ENCODE measurements at regions not wholly inside any gene's neighbourhood (a gene's known extent, or its start where the extent isn't known, plus 50 kb on each side); places are given as distances from the start of the nearest gene placed in this dataset.
"Not testable (repeated sequence)": the region's sequence is repeated elsewhere in the genome, so short reads cannot be mapped to it uniquely, and the experiment has no call there.

DNA sequence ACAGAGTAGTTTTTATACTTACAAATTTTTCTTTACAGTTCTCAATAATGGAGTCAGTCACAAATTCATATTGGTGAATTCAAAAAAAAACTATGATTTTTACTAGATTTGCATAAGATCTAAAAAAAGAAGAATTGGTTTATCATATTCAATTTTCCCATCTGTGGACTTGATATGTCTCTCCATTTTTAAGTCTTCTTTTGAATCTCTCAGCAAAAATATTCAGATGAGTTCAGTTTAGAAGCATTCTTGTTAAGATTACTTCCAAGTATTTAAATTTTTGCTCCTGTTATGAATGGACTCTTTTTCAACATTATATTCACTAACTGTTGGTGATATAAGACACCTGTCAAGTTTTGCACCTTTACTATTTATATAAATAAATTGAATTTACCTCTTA lies 360.6 kb upstream of the FLRT2 start:
- Histone ChIP-seq H3K36me3 (ENCODE audit: control insufficient read depth in 1 of 2, insufficient read depth in 2 of 2, low read length in 2 of 2) (no peaks in the 10 kb centered on the region), H3K9me3 (ENCODE audit: control insufficient read depth in 1 of 2, low read length in 2 of 2) (no peaks in the 10 kb centered on the region), H3K4me3 (ENCODE audit: low read depth in 1 of 2, low read length in 2 of 2) (no peak overlapping the region), H3K4me1 (ENCODE audit: control insufficient read depth in 1 of 2, insufficient read depth in 2 of 2, low read length in 2 of 2) (no peaks in the 10 kb centered on the region), H3K27me3 (ENCODE audit: low read depth, low read length) (no peaks in the 10 kb centered on the region), H3K27ac (ENCODE audit: low read length) (no peak overlapping the region)

- no peaks in the 10 kb centered on the region for H3K27me3 ChIP-seq (ENCODE audit: low read depth, low read length)
- H3K27ac ChIP-seq (ENCODE audit: low read length), result no peak overlapping the region
- H3K4me1 ChIP-seq (ENCODE audit: control insufficient read depth in 1 of 2, insufficient read depth in 2 of 2, low read length in 2 of 2), result no peaks in the 10 kb centered on the region
- no peaks in the 10 kb centered on the region for H3K36me3 ChIP-seq (ENCODE audit: control insufficient read depth in 1 of 2, insufficient read depth in 2 of 2, low read length in 2 of 2)
- H3K9me3 ChIP-seq (ENCODE audit: control insufficient read depth in 1 of 2, low read length in 2 of 2), result no peaks in the 10 kb centered on the region
- H3K4me3 ChIP-seq (ENCODE audit: low read depth in 1 of 2, low read length in 2 of 2), result no peak overlapping the region
These were observed 357.7 kb upstream of the FLRT2 start for GRCh38 chr14:85172290-85172689.

GRCh38 chr14:85172889-85173477 lies 357.0 kb upstream of the FLRT2 start:
- H3K36me3 ChIP-seq (ENCODE audit: control insufficient read depth in 1 of 2, insufficient read depth in 2 of 2, low read length in 2 of 2), result no peaks in the 10 kb centered on the region
- no peak overlapping the region for H3K27ac ChIP-seq (ENCODE audit: low read length)
- no peaks in the 10 kb centered on the region for H3K9me3 ChIP-seq (ENCODE audit: control insufficient read depth in 1 of 2, low read length in 2 of 2)
- H3K4me1 ChIP-seq (ENCODE audit: control insufficient read depth in 1 of 2, insufficient read depth in 2 of 2, low read length in 2 of 2), result no peaks in the 10 kb centered on the region
- no peak overlapping the region for H3K4me3 ChIP-seq (ENCODE audit: low read depth in 1 of 2, low read length in 2 of 2)
- H3K27me3 ChIP-seq (ENCODE audit: low read depth, low read length), result no peaks in the 10 kb centered on the region

- Histone ChIP-seq H3K9me3 (ENCODE audit: control insufficient read depth in 1 of 2, low read length in 2 of 2) (peaks cover 0 to 5% of the 10 kb centered on the region in 2 donors), H3K27me3 (ENCODE audit: low read depth, low read length) (no peaks in the 10 kb centered on the region), H3K4me3 (ENCODE audit: low read depth in 1 of 2, low read length in 2 of 2) (no peak overlapping the region), H3K27ac (ENCODE audit: low read length) (no peak overlapping the region), H3K4me1 (ENCODE audit: control insufficient read depth in 1 of 2, insufficient read depth in 2 of 2, low read length in 2 of 2) (no peaks in the 10 kb centered on the region), H3K36me3 (ENCODE audit: control insufficient read depth in 1 of 2, insufficient read depth in 2 of 2, low read length in 2 of 2) (no peaks in the 10 kb centered on the region)
These were observed 354.4 kb upstream of the FLRT2 start for GRCh38 chr14:85175556-85175955.

DNA sequence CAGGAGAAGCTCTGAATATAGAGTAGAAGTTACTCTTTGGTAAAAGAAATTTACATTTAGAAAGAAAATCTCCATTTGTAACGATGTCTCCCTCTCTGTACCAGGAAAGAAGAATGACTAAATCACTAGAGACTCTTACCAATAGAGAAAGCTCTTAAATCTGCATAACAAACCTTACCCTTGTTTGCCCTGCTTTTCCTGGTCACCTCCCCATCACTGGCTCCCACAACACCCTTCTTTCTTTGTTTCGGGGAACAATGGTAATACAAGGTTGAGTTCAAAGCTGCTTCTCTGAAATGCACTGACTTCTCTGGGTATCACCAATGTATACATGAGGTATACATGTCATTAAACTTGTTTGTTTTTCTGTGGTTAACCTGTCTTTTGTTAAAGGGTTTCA lies 351.1 kb upstream of the FLRT2 start:
- Histone ChIP-seq H3K36me3 (ENCODE audit: control insufficient read depth in 1 of 2, insufficient read depth in 2 of 2, low read length in 2 of 2) (no peaks in the 10 kb centered on the region), H3K9me3 (ENCODE audit: control insufficient read depth in 1 of 2, low read length in 2 of 2) (peaks cover 0 to 5% of the 10 kb centered on the region in 2 donors), H3K4me1 (ENCODE audit: control insufficient read depth in 1 of 2, insufficient read depth in 2 of 2, low read length in 2 of 2) (no peaks in the 10 kb centered on the region), H3K4me3 (ENCODE audit: low read depth in 1 of 2, low read length in 2 of 2) (no peak overlapping the region), H3K27ac (ENCODE audit: low read length) (no peak overlapping the region), H3K27me3 (ENCODE audit: low read depth, low read length) (no peaks in the 10 kb centered on the region)

DNA sequence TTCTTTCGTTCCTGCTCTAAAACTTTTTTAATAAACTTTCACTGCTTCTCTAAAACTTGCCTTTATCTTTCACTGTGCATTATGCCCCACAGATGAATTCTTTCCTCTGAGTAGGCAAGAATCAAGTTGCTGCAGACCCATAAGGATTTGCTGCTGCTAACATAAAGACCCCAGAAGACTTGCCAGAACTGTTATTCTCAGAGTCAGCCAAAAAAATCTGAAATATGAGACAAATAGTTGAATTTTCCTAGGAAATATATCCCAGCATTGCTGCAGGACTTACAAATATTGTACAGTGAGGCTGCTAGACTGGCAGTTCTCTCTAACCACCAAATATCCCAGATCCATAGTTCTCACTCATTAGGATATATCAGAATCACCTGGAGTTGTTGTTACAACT lies 349.1 kb upstream of the FLRT2 start:
- Histone ChIP-seq H3K36me3 (ENCODE audit: control insufficient read depth in 1 of 2, insufficient read depth in 2 of 2, low read length in 2 of 2) (no peaks in the 10 kb centered on the region), H3K4me3 (ENCODE audit: low read depth in 1 of 2, low read length in 2 of 2) (no peak overlapping the region), H3K9me3 (ENCODE audit: control insufficient read depth in 1 of 2, low read length in 2 of 2) (peaks cover 0 to 5% of the 10 kb centered on the region in 2 donors), H3K4me1 (ENCODE audit: control insufficient read depth in 1 of 2, insufficient read depth in 2 of 2, low read length in 2 of 2) (no peaks in the 10 kb centered on the region), H3K27ac (ENCODE audit: low read length) (no peak overlapping the region), H3K27me3 (ENCODE audit: low read depth, low read length) (no peaks in the 10 kb centered on the region)

- Histone ChIP-seq H3K4me3 (ENCODE audit: low read depth in 1 of 2, low read length in 2 of 2) (no peak overlapping the region), H3K27ac (ENCODE audit: low read length) (no peak overlapping the region), H3K36me3 (ENCODE audit: control insufficient read depth in 1 of 2, insufficient read depth in 2 of 2, low read length in 2 of 2) (no peaks in the 10 kb centered on the region), H3K27me3 (ENCODE audit: low read depth, low read length) (no peaks in the 10 kb centered on the region), H3K4me1 (ENCODE audit: control insufficient read depth in 1 of 2, insufficient read depth in 2 of 2, low read length in 2 of 2) (no peaks in the 10 kb centered on the region), H3K9me3 (ENCODE audit: control insufficient read depth in 1 of 2, low read length in 2 of 2) (peaks cover 0 to 5% of the 10 kb centered on the region in 2 donors)
These were observed 347.7 kb upstream of the FLRT2 start for GRCh38 chr14:85182282-85182681.

DNA sequence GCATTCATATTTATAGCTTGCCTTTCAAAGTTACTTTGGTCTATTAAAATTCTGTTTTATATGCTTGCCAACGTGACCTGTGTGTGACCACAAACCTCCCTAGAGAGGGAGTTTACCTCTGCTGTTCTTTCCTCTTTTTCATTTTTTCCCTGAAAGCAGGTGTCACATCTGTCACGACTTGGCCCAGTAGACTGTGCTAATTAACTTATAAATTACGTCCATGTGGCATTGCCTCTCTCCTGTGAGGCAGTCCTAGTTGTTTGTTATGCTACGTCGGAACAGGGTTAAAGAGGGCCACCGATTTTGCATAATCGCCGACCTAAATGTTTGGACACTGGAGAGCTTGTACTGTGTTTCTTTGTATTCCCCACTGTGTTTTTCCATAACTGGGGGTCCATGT lies 343.9 kb upstream of the FLRT2 start:
- H3K27me3 ChIP-seq (ENCODE audit: low read depth, low read length), result no peaks in the 10 kb centered on the region
- H3K36me3 ChIP-seq (ENCODE audit: control insufficient read depth in 1 of 2, insufficient read depth in 2 of 2, low read length in 2 of 2), result no peaks in the 10 kb centered on the region
- no peak overlapping the region for H3K27ac ChIP-seq (ENCODE audit: low read length)
- H3K4me3 ChIP-seq (ENCODE audit: low read depth in 1 of 2, low read length in 2 of 2), result no peak overlapping the region
- H3K4me1 ChIP-seq (ENCODE audit: control insufficient read depth in 1 of 2, insufficient read depth in 2 of 2, low read length in 2 of 2), result no peaks in the 10 kb centered on the region
- no peaks in the 10 kb centered on the region for H3K9me3 ChIP-seq (ENCODE audit: control insufficient read depth in 1 of 2, low read length in 2 of 2)

- H3K4me3 ChIP-seq (ENCODE audit: low read depth in 1 of 2, low read length in 2 of 2), result no peak overlapping the region
- H3K27ac ChIP-seq (ENCODE audit: low read length), result no peak overlapping the region
- H3K4me1 ChIP-seq (ENCODE audit: control insufficient read depth in 1 of 2, insufficient read depth in 2 of 2, low read length in 2 of 2), result no peaks in the 10 kb centered on the region
- no peaks in the 10 kb centered on the region for H3K9me3 ChIP-seq (ENCODE audit: control insufficient read depth in 1 of 2, low read length in 2 of 2)
- H3K27me3 ChIP-seq (ENCODE audit: low read depth, low read length), result no peaks in the 10 kb centered on the region
- no peaks in the 10 kb centered on the region for H3K36me3 ChIP-seq (ENCODE audit: control insufficient read depth in 1 of 2, insufficient read depth in 2 of 2, low read length in 2 of 2)
These were observed 342.4 kb upstream of the FLRT2 start for GRCh38 chr14:85187521-85187920.

GRCh38 chr14:85188836-85189235 lies 341.1 kb upstream of the FLRT2 start:
- Histone ChIP-seq H3K27ac (ENCODE audit: low read length) (no peak overlapping the region), H3K27me3 (ENCODE audit: low read depth, low read length) (no peaks in the 10 kb centered on the region), H3K4me1 (ENCODE audit: control insufficient read depth in 1 of 2, insufficient read depth in 2 of 2, low read length in 2 of 2) (no peaks in the 10 kb centered on the region), H3K4me3 (ENCODE audit: low read depth in 1 of 2, low read length in 2 of 2) (no peak overlapping the region), H3K36me3 (ENCODE audit: control insufficient read depth in 1 of 2, insufficient read depth in 2 of 2, low read length in 2 of 2) (no peaks in the 10 kb centered on the region), H3K9me3 (ENCODE audit: control insufficient read depth in 1 of 2, low read length in 2 of 2) (no peaks in the 10 kb centered on the region)

GRCh38 chr14:85189253-85189652 lies 340.7 kb upstream of the FLRT2 start:
- H3K27me3 ChIP-seq (ENCODE audit: low read depth, low read length); H3K4me1 ChIP-seq (ENCODE audit: control insufficient read depth in 1 of 2, insufficient read depth in 2 of 2, low read length in 2 of 2); H3K4me3 ChIP-seq (ENCODE audit: low read depth in 1 of 2, low read length in 2 of 2); H3K36me3 ChIP-seq (ENCODE audit: control insufficient read depth in 1 of 2, insufficient read depth in 2 of 2, low read length in 2 of 2); H3K27ac ChIP-seq (ENCODE audit: low read length); H3K9me3 ChIP-seq (ENCODE audit: control insufficient read depth in 1 of 2, low read length in 2 of 2): not testable (repeated sequence)

GRCh38 chr14:85190251-85190650 lies 339.7 kb upstream of the FLRT2 start:
- Histone ChIP-seq H3K4me1 (ENCODE audit: control insufficient read depth in 1 of 2, insufficient read depth in 2 of 2, low read length in 2 of 2) (no peaks in the 10 kb centered on the region), H3K4me3 (ENCODE audit: low read depth in 1 of 2, low read length in 2 of 2) (no peak overlapping the region), H3K36me3 (ENCODE audit: control insufficient read depth in 1 of 2, insufficient read depth in 2 of 2, low read length in 2 of 2) (no peaks in the 10 kb centered on the region), H3K27ac (ENCODE audit: low read length) (no peak overlapping the region), H3K27me3 (ENCODE audit: low read depth, low read length) (no peaks in the 10 kb centered on the region), H3K9me3 (ENCODE audit: control insufficient read depth in 1 of 2, low read length in 2 of 2) (no peaks in the 10 kb centered on the region)
